Frontal cortex (tissue), 3 donors: ENCODE measurements at regions not wholly inside any gene's neighbourhood (a gene's known extent, or its start where the extent isn't known, plus 50 kb on each side); places are given as distances from the start of the nearest gene placed in this dataset.
"Not testable (repeated sequence)": the region's sequence is repeated elsewhere in the genome, so short reads cannot be mapped to it uniquely, and the experiment has no call there.

Experiments
- DNase-seq, 2 donors: peaks; one replicate each; pipeline ENCODE4 v3.0.0; 2012; ENCODE audit warnings: low spot score in 2 of 2
- FAIRE-seq: peaks from 2 replicates; lab custom pipeline; 2012; peaks lifted over from hg19 to GRCh38; lab: Jason Lieb, UNC
- donor health status: control.
- donor health status: control.
- donor health status: control.

DNA sequence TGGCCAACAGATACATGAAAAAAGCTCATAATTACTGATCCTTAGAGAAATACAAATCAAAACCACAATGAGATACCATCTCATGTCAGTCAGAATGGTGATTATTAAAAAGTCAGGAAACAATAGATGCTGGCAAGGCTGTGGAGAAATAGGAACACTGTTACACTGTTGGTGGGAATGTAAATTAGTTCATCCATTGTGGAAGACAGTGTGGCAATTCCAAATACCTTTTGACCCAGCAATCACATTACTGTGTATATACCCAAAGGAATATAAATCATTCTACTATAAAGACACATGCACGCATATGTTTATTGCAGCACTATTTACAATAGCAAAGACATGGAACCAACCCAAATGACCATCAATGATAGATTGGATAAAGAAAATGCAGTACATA, 583.9 kb upstream of the GALNTL6 start:
- FAIRE-seq, result not testable (repeated sequence)

DNA sequence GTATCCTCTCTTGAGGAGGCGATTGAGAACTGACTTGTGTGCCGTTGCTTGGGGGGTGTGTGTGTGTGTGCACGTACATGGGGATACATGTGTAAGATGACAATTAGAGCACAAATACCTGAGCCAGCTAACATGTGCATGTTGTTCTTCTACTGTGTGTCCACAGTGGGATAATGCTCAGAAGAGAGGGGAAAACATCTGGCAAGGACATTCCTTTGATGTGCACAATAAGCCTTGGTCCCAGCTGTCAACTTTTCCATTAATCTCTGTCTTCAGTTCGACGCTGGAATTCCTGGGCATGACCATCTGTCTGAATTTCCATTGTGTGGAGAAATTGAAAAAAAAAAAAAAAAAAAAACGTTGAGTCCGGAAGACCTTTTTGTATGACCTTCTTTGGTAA, 592.0 kb upstream of the GALNTL6 start:
- DNase-seq (no peak), FAIRE-seq (no peak)

More for the DNA sequence above, 583.9 kb upstream of the GALNTL6 start:
- DNase-seq, result not testable (repeated sequence)

DNA sequence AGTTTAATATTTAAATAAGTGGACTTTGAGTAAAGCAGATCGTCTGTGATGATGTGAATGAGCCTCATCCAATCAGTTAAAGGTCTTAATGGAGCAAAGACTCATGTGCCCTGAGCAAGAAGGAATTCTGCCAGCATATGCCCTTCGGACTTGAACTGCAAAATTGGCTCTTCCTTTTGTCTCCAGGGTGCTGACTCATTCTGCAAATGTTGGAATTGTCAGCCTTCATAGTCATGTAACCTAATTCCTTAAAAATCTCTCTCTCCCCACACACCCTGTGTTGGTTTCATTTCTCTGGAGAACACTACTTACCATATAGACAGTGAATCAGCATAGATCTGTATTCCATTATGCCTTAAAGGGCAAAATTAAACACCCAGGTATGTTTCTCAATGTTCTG, 609.8 kb upstream of the GALNTL6 start:
- FAIRE-seq, result no peak
- no peak for DNase-seq

DNA sequence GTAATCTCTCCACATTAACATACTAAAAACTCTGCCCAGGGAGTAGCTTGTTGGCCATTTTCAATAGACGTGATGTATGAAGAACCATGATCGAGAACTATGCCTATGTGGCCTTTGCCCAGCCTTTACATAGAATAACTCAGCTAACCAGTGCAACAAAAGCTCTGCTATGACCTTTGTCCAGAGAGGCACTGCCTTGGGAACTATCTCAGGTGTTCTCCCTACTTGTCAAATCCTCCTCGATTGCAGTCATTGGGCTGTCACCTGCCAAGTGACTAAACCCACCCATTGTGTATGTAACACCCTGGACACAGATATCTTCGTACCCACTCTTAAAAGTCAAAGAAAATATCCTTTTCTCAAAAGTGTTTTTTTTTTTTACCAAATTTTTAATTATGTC, 610.3 kb upstream of the GALNTL6 start:
- DNase-seq, result no peak
- FAIRE-seq, result no peak

DNA sequence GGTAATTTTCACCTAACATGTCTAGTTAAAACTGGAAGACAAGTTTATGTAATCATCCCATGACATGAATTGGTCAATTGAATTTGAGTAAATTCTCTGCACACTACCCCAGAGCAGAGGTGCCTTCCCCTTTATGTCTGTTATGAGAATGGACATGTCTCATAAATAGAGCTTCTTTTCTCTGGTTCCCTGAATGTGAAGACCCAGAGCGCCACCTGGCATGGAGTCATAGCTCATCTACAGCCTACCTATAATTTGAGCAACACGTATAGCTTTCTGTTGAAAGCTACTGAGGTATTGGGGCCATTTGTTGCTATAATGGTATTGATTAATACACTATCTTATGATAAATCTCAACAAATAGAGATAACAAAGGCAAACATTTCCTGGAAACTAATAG, 626.5 kb upstream of the GALNTL6 start:
- no peak for DNase-seq
- no peak for FAIRE-seq

GRCh38 chr4:171181090-171181489, 632.1 kb upstream of the GALNTL6 start:
- no peak for FAIRE-seq

GRCh38 chr4:171170671-171171070, 642.5 kb upstream of the GALNTL6 start:
- no peak for DNase-seq
- FAIRE-seq, result no peak

More at GRCh38 chr4:171181090-171181489, 632.1 kb upstream of the GALNTL6 start:
- no peak for DNase-seq

- FAIRE-seq (no peak), DNase-seq (no peak)
Measured at GRCh38 chr4:171169396-171169795, 643.8 kb upstream of the GALNTL6 start.

- DNase-seq (no peak), FAIRE-seq (no peak)
Measured at GRCh38 chr4:171162478-171162877, 650.7 kb upstream of the GALNTL6 start.

- DNase-seq (no peak), FAIRE-seq (no peak)
Measured at GRCh38 chr4:171157462-171158082, 655.6 kb upstream of the GALNTL6 start.

GRCh38 chr4:171142639-171143038, 670.6 kb upstream of the GALNTL6 start:
- DNase-seq (no peak), FAIRE-seq (no peak)

- DNase-seq (no peak), FAIRE-seq (no peak)
Measured at GRCh38 chr4:171142045-171142444, 671.2 kb upstream of the GALNTL6 start.

DNA sequence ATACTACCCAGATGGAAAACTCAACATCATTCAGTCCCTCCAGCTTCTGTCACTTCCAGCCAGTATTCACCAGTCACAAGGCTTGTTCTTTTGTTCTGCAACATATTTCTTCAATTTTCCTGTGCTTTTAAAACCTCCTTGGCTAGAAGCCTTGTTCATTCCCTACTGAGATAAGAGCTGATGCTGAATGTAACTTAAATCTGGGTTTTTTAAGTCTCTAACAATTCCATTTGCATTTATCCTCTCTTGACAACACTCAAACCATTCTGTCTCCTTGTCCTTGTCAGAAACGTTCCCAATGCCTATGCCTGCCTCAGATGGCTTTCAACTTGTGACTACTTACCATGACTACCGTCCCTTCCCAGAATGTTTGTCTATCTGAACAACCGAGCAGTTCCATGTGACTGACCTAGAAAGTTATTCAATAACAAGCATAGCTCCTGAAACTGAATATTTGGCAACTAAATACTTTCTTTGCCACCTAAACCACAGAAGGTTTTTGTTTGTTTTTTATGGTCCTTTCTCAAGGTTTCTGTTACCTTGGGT, 682.9 kb upstream of the GALNTL6 start:
- DNase-seq (no peak), FAIRE-seq (no peak)

GRCh38 chr4:171118091-171118490, 695.1 kb upstream of the GALNTL6 start:
- no peak for FAIRE-seq
- DNase-seq, result no peak

- FAIRE-seq (no peak), DNase-seq (no peak)
Measured at GRCh38 chr4:171117457-171117856, 695.7 kb upstream of the GALNTL6 start.

- no peak for DNase-seq
Measured at GRCh38 chr4:171101845-171102244, 711.4 kb upstream of the GALNTL6 start.

DNA sequence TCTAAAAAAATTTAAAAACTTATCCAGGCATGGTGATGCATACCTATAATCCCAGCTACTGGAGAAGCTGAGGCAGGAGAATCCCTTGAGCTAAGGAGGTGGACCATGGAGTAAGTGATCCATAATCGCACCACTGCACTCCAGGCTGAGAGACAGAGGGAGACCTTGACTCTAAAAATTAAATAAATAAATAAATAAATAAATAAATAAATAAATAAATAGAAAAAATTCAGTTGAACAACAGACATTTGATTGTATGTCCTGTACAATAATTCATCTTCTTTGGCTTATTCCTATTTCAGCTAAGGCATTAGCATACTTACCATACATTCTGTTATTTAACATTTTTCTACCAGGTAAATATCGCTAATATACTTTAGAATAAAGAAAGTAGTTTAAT, 726.1 kb upstream of the GALNTL6 start:
- no peak for FAIRE-seq

More at GRCh38 chr4:171101845-171102244, 711.4 kb upstream of the GALNTL6 start:
- no peak for FAIRE-seq

GRCh38 chr4:171067422-171067821, 745.8 kb upstream of the GALNTL6 start:
- FAIRE-seq (no peak), DNase-seq (no peak)

More for the DNA sequence above, 726.1 kb upstream of the GALNTL6 start:
- DNase-seq, result no peak

GRCh38 chr4:171049380-171049779, 763.8 kb upstream of the GALNTL6 start:
- no peak for FAIRE-seq
- no peak for DNase-seq

GRCh38 chr4:171042989-171043524, 770.1 kb upstream of the GALNTL6 start:
- DNase-seq (no peak), FAIRE-seq (no peak)

- DNase-seq (no peak), FAIRE-seq (no peak)
Measured at GRCh38 chr4:171035909-171036308, 777.3 kb upstream of the GALNTL6 start.

DNA sequence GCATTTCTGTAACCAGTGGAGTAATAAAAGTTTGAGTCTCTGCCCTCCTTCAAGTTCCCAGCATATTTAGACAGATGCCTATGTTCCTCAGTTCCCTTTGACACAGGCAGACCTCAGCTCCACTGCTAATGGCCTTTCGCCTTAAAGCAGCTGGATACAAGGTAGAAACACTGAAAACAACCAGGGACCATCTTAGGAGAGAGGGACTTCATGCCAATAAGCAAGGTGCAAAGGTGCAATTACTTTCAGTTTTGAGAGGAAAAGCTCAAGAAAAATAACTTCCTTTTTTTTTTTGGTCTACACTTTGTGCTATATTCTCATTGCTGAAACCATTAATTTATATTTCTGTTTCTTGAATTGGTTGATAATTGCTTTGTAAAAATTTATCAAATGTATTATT, 781.9 kb upstream of the GALNTL6 start:
- FAIRE-seq (no peak), DNase-seq (no peak)
